GM19463 (cell line): ENCODE measurements at regions not wholly inside any gene's neighbourhood (a gene's known extent, or its start where the extent isn't known, plus 50 kb on each side); places are given as distances from the start of the nearest gene placed in this dataset.

Experiments
- ATAC-seq: cut with Tn5 transposase; IDR thresholded peaks from one replicate; pipeline ENCODE4 v1.9.1; 2021; ENCODE audit warnings: mild to moderate bottlenecking, moderate library complexity; ENCODE audit not compliant: unreplicated experiment

DNA sequence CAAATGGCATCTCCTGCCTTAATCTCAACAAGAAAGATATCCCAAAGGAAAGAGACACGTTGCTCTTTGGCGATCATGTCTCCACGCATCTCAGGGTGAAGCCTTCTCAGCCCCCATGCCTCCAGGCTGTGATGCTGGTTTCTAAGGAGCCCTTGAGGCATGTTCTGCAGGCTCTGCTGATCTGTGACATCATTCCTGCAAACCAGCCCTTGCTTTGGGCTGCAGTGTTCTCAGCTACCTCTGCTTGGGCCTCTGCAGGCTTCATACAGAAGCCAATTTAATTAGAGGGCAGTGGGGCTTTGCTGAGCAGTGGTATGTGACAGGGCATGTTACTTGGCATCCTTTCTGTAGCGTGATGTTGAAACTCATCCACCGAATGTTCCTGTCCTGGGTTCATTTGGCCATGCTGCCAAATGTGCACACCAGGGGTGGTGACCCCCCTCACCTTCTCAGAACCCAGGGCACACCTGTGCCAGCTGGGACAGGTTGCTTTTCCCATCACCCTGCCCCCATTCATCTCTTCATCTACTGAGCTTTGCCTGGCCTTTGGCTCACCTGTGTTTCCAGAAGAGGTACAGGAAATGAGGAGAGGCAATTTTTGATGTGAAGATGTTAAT, 230.9 kb downstream of the TEX29 start:
- ATAC-seq = no peak

GRCh38 chr13:111552891-111553655, 232.6 kb downstream of the TEX29 start:
- no peak for ATAC-seq

DNA sequence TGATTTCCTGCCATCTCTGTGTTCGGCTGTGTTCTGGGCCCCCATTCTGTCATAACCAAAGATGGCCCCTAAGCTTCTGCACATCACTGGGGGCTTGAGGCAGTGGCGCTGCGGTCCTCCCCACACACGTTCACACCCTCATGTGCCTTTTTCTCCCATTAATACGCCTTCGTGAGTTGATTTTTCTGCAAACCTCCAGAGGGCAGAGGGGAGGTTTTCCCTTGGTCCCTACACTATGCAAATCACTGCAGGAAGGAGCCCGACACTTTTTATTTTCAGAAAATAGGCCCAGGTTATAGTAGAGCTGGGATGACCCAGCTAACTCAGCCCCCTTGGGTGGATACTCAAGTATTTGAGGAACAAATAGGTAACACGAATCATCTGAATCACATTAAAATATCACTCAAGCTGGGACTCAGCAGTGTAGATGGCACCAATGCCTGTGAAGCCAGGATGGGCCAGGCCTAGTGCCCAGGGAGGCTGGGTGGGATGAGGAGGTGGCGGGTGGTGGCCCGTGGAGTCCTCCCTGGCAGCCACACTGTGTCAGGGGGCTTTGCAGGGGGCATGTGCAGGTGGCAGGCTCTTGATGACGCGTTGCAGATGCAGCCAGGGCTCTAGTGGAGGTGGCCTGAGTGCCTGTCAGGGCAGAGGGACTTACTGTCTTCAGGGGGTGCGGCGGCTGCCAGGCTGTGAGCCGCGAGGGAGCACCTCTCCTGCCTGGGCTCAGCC, 234.3 kb downstream of the TEX29 start:
- no peak for ATAC-seq

DNA sequence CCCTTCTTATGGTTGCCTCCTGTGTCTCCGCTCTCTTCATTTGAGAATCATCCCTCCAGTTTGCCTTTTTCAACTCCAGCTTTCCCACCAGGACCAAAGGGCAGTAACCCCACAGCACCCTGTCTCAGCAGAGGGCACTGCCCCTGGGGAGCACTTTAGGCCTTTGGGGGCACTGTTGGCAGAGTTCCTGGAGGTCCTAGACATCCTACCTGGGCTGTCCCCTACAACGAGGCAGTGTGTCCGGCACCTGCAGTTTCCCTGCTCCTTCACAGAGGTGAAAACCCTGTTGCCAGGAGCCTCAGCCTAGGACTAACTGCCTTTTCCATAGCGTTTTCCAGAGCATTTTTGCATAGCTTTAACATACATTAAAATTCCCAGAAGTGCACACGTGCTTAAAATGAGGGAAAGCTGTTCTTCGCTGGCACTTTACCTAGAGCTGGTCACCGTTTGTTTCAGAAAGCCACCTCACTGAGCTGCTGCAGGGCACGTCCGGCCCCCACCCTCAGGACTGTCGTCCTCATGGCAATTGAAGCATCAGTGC, 234.9 kb downstream of the TEX29 start:
- ATAC-seq = no peak

GRCh38 chr13:111555903-111556302, 235.5 kb downstream of the TEX29 start:
- no peak for ATAC-seq

DNA sequence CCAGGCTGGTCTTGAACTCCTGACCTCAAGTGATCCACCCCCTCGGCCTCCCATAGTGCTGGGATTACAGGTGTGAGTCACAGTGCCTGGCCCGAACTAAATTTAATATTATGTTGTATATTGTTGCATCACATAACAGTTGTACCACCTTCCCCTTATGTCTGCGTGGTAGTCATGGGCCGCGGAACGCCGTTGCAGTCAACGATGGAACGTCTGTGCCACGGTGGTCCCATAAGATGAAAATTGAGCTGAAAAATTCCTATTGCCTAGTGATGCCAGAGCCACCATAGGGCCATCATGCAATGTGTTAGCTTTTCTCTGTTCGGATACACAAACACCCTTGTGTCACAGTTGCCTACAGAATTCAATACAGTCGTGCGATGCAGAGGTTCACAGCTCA, 236.1 kb downstream of the TEX29 start:
- no peak for ATAC-seq

DNA sequence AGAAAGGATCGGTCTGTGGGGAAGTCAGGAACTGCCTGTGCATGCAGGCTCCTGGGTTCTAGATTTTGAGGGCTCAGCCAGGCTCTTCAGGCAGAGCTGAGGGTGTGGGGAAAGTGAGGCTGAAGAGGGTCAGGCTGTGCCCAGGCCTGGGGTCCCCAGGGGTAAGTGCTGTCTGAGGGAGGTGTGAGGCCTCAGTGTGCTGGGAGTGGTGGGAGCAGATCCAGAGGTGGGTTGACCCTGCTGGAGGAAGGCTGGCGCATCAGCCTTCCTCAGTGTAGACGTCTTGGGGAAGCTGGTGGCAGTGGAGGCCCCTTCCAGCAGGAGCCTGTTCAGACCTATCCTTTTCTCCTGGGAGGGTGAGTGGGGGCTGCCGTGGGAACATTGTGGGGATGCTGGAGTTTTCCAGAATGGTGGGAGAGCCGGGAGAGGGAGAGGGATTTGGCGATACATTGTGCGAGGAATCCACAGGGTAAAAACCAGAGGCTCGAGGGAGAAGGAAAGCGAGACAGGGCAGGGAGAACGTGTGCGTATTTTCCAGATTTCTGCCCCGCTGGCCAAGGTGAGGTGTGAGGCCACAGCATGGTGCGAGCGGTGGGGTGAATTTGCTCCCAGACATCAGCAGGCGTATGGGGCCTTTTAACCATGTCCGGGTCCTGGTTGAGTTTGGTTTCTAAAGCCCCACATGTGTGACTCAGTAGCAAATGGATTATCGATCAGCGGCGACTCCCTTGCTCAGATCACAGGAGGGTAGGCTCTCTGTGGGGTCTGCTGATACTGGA, 237.7 kb downstream of the TEX29 start:
- ATAC-seq = no peak

GRCh38 chr13:111558700-111559088, 238.3 kb downstream of the TEX29 start:
- no peak for ATAC-seq

- ATAC-seq = no peak
Measured at GRCh38 chr13:111559612-111560403, 239.4 kb downstream of the TEX29 start.

GRCh38 chr13:111561091-111561781, 240.8 kb downstream of the TEX29 start:
- ATAC-seq = no peak

GRCh38 chr13:111562716-111563115, 242.3 kb downstream of the TEX29 start:
- ATAC-seq = no peak

DNA sequence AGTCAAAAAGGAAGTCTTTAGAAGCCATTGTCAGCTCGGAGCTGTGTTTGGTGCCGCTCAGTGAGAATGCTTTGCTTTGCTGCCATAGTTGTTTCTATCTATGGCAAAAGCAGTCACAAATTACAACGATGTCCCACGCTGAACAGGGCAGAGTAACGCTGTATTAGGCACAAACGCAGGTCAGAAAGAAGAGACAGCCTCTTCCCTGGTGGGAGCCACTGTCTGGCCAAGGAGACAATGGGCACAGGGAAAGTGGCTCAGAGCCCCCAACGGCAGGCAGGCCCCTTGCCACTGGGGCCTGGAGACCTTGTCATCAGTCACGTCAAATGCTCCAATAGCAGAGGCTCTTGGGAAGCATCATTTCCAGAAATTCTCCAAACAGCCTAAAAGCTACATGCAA, 244.2 kb downstream of the TEX29 start:
- ATAC-seq = no peak

GRCh38 chr13:111565400-111565799, 245.0 kb downstream of the TEX29 start:
- no peak for ATAC-seq

DNA sequence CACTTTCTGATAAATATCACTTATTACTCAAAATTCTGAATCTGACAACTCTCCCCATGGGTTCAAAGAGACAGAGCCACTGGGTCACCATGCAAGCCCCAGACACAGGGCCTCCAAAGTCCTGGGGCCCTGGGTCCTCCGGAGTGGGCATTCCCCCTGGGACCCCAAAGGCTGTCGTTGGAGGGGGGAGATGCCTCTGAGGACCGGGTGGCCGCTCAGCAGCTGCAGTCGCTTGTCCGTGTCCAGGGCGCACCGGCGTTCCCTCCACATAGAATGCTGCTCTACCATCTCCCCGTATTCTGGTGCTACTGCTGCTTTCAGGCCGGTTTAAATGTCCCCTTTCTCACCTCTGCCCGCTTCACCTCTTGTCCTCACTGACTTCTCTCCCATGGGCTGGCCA, 246.1 kb downstream of the TEX29 start:
- ATAC-seq = no peak

- no peak for ATAC-seq
Measured at GRCh38 chr13:111567637-111568036, 247.2 kb downstream of the TEX29 start.

DNA sequence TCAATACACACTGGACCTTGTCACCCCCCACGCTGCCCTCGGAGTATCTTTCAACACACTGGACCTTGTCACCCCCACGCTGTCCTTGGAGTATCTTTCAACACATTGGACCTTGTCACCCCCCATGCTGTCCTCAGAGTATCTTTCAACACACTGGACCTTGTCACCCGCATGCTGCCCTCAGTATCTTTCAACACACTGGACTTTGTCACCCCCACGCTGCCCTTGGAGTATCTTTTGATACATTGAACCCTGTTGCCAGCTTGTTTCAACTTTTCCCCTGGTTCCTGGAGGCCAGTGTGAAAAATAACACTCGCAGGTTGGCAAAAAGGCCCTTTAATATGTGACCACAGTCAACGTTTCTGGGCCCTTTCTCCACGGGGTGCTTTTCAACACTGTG, 247.8 kb downstream of the TEX29 start:
- ATAC-seq = no peak

- ATAC-seq = no peak
Measured at GRCh38 chr13:111570911-111571310, 250.5 kb downstream of the TEX29 start.

GRCh38 chr13:111572956-111573761, 252.7 kb downstream of the TEX29 start:
- no peak for ATAC-seq

GRCh38 chr13:111573801-111574200, 253.4 kb downstream of the TEX29 start:
- no peak for ATAC-seq
